ENCODE measurements at regions not wholly inside any gene's neighbourhood (a gene's known extent, or its start where the extent isn't known, plus 50 kb on each side); places are given as distances from the start of the nearest gene placed in this dataset.
"Not testable (repeated sequence)": the region's sequence is repeated elsewhere in the genome, so short reads cannot be mapped to it uniquely, and the experiment has no call there.

- H3K4me2 ChIP-seq (ENCODE audit: low read depth, low read length, poor library complexity, severe bottlenecking), result no peak overlapping the region
- no peaks in the 10 kb centered on the region for H3K9me3 ChIP-seq (ENCODE audit: insufficient read depth, low read depth, low read length)
- no peaks in the 10 kb centered on the region for H4K20me1 ChIP-seq (ENCODE audit: insufficient read depth, low read length, poor library complexity, severe bottlenecking)
- H3K4me3 ChIP-seq (ENCODE audit: low read length, poor library complexity, severe bottlenecking), result no peak overlapping the region
- no peaks in the 10 kb centered on the region for H3K4me1 ChIP-seq (ENCODE audit: insufficient read depth, low read length, poor library complexity, severe bottlenecking)
- H3K9me2 ChIP-seq (replicated peaks; ENCODE audit: low read depth, low read length), result no peaks in the 10 kb centered on the region
- no peaks in the 10 kb centered on the region for H3K36me3 ChIP-seq (ENCODE audit: insufficient read depth, low read length)
- H3K27me3 ChIP-seq (ENCODE audit: insufficient read depth, low read length, poor library complexity, severe bottlenecking), result no peaks in the 10 kb centered on the region
- no peaks in the 10 kb centered on the region for H3F3A ChIP-seq (ENCODE audit: low read depth)
- TF ChIP-seq CTCF (conservative IDR thresholded peaks at IDR 0.05; ENCODE audit: low read length), result no peak
- no peak for TF ChIP-seq EZH2phosphoT487 (IDR thresholded peaks at IDR 0.05; ENCODE audit: borderline replicate concordance)
- H3K9ac ChIP-seq (ENCODE audit: low read depth, low read length, poor library complexity, severe bottlenecking), result no peak overlapping the region
- H3K79me2 ChIP-seq (ENCODE audit: insufficient read depth, low read length), result no peaks in the 10 kb centered on the region
- H2AFZ ChIP-seq (ENCODE audit: low read length), result no peak overlapping the region
Measured at GRCh38 chr4:155047755-155048154, 160.7 kb upstream of the NPY2R start.

GRCh38 chr4:155054042-155054441 lies 154.4 kb upstream of the NPY2R start:
- H4K20me1 ChIP-seq (ENCODE audit: insufficient read depth, low read length, poor library complexity, severe bottlenecking); H3K9ac ChIP-seq (ENCODE audit: low read depth, low read length, poor library complexity, severe bottlenecking); H3F3A ChIP-seq (ENCODE audit: low read depth); H3K36me3 ChIP-seq (ENCODE audit: insufficient read depth, low read length); H3K4me3 ChIP-seq (ENCODE audit: low read length, poor library complexity, severe bottlenecking); H3K4me2 ChIP-seq (ENCODE audit: low read depth, low read length, poor library complexity, severe bottlenecking); H3K9me2 ChIP-seq (replicated peaks; ENCODE audit: low read depth, low read length); H3K27me3 ChIP-seq (ENCODE audit: insufficient read depth, low read length, poor library complexity, severe bottlenecking); H3K9me3 ChIP-seq (ENCODE audit: insufficient read depth, low read depth, low read length); H3K4me1 ChIP-seq (ENCODE audit: insufficient read depth, low read length, poor library complexity, severe bottlenecking); H3K79me2 ChIP-seq (ENCODE audit: insufficient read depth, low read length); H2AFZ ChIP-seq (ENCODE audit: low read length): not testable (repeated sequence)

DNA sequence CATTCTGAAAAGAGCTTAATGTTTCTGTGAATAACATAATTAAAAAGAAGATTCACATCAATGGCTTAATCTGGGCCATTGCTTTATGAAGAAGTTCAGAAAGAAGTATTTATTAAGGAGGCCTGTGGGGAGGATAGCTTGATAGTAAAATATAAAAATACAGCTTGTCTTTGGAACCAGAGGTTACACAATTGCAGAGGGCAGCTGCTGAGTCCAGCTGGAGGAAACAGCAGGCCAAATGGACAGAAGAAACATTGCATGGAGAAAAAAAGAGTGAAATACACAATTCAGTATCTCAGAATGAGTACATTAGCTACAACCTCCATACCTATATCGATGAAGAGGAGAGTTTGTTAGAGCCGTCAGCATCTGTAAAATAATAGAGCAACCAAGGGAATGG lies 148.0 kb upstream of the NPY2R start:
- no peak overlapping the region for H3K4me2 ChIP-seq (ENCODE audit: low read depth, low read length, poor library complexity, severe bottlenecking)
- no peaks in the 10 kb centered on the region for H3F3A ChIP-seq (ENCODE audit: low read depth)
- H3K9ac ChIP-seq (ENCODE audit: low read depth, low read length, poor library complexity, severe bottlenecking), result no peak overlapping the region
- no peak overlapping the region for H3K4me3 ChIP-seq (ENCODE audit: low read length, poor library complexity, severe bottlenecking)
- H3K9me2 ChIP-seq (replicated peaks; ENCODE audit: low read depth, low read length), result no peaks in the 10 kb centered on the region
- no peaks in the 10 kb centered on the region for H4K20me1 ChIP-seq (ENCODE audit: insufficient read depth, low read length, poor library complexity, severe bottlenecking)
- H3K27me3 ChIP-seq (ENCODE audit: insufficient read depth, low read length, poor library complexity, severe bottlenecking), result no peaks in the 10 kb centered on the region
- TF ChIP-seq EZH2phosphoT487 (IDR thresholded peaks at IDR 0.05; ENCODE audit: borderline replicate concordance), result no peak
- TF ChIP-seq CTCF (conservative IDR thresholded peaks at IDR 0.05; ENCODE audit: low read length), result no peak
- H3K4me1 ChIP-seq (ENCODE audit: insufficient read depth, low read length, poor library complexity, severe bottlenecking), result no peaks in the 10 kb centered on the region
- H3K9me3 ChIP-seq (ENCODE audit: insufficient read depth, low read depth, low read length), result no peaks in the 10 kb centered on the region
- no peak overlapping the region for H2AFZ ChIP-seq (ENCODE audit: low read length)
- no peaks in the 10 kb centered on the region for H3K36me3 ChIP-seq (ENCODE audit: insufficient read depth, low read length)
- no peaks in the 10 kb centered on the region for H3K79me2 ChIP-seq (ENCODE audit: insufficient read depth, low read length)

GRCh38 chr4:155060873-155061272 lies 147.6 kb upstream of the NPY2R start:
- Histone ChIP-seq H4K20me1 (ENCODE audit: insufficient read depth, low read length, poor library complexity, severe bottlenecking) (no peaks in the 10 kb centered on the region), H3K9me2 (replicated peaks; ENCODE audit: low read depth, low read length) (no peaks in the 10 kb centered on the region), H3K4me3 (ENCODE audit: low read length, poor library complexity, severe bottlenecking) (no peak overlapping the region), H2AFZ (ENCODE audit: low read length) (no peak overlapping the region), H3K4me1 (ENCODE audit: insufficient read depth, low read length, poor library complexity, severe bottlenecking) (no peaks in the 10 kb centered on the region), H3K36me3 (ENCODE audit: insufficient read depth, low read length) (no peaks in the 10 kb centered on the region), H3K9me3 (ENCODE audit: insufficient read depth, low read depth, low read length) (no peaks in the 10 kb centered on the region), H3K4me2 (ENCODE audit: low read depth, low read length, poor library complexity, severe bottlenecking) (no peak overlapping the region), H3K27me3 (ENCODE audit: insufficient read depth, low read length, poor library complexity, severe bottlenecking) (no peaks in the 10 kb centered on the region), H3K9ac (ENCODE audit: low read depth, low read length, poor library complexity, severe bottlenecking) (no peak overlapping the region), H3F3A (ENCODE audit: low read depth) (no peaks in the 10 kb centered on the region), H3K79me2 (ENCODE audit: insufficient read depth, low read length) (no peaks in the 10 kb centered on the region)
- TF ChIP-seq EZH2phosphoT487 (IDR thresholded peaks at IDR 0.05; ENCODE audit: borderline replicate concordance) (no peak), CTCF (conservative IDR thresholded peaks at IDR 0.05; ENCODE audit: low read length) (no peak)

Measured in Loucy (cell line).